Endothelial cell (in vitro differentiated cells): ENCODE measurements at regions not wholly inside any gene's neighbourhood (a gene's known extent, or its start where the extent isn't known, plus 50 kb on each side); places are given as distances from the start of the nearest gene placed in this dataset.

Experiments
- DNase-seq: peaks from one replicate; pipeline ENCODE4 v3.0.0; 2021; ENCODE audit warnings: low spot score
- H3K27ac Mint-ChIP-seq: one replicate; pipeline ENCODE4 v1.8.0; 2021; ENCODE audit warnings: mixed read lengths, inconsistent platforms; ENCODE audit not compliant: unreplicated experiment
- H3K27me3 Mint-ChIP-seq: one replicate; pipeline ENCODE4 v1.8.0; 2021; ENCODE audit warnings: mild to moderate bottlenecking, moderate library complexity, mixed read lengths, inconsistent platforms; ENCODE audit not compliant: unreplicated experiment
- H3K36me3 Mint-ChIP-seq: one replicate; pipeline ENCODE4 v1.8.0; 2021; ENCODE audit warnings: mild to moderate bottlenecking, low read depth, mixed read lengths, inconsistent platforms; ENCODE audit not compliant: unreplicated experiment
- H3K4me1 Mint-ChIP-seq: one replicate; pipeline ENCODE4 v1.8.0; 2021; ENCODE audit warnings: mild to moderate bottlenecking, mixed read lengths, inconsistent platforms; ENCODE audit not compliant: unreplicated experiment
- H3K4me3 Mint-ChIP-seq: one replicate; pipeline ENCODE4 v1.8.0; 2021; ENCODE audit warnings: mild to moderate bottlenecking, mixed read lengths, inconsistent platforms; ENCODE audit not compliant: unreplicated experiment
- H3K9me3 Mint-ChIP-seq: one replicate; pipeline ENCODE4 v1.8.0; 2021; ENCODE audit warnings: mixed read lengths, inconsistent platforms; ENCODE audit not compliant: unreplicated experiment
- CTCF ChIP-seq: fragments of 200-600 bp; sonication (generic); IDR thresholded peaks from one replicate; pipeline ENCODE4 v1.5.0; 2021; ENCODE audit warnings: antibody characterized with exemption; ENCODE audit not compliant: unreplicated experiment

DNA sequence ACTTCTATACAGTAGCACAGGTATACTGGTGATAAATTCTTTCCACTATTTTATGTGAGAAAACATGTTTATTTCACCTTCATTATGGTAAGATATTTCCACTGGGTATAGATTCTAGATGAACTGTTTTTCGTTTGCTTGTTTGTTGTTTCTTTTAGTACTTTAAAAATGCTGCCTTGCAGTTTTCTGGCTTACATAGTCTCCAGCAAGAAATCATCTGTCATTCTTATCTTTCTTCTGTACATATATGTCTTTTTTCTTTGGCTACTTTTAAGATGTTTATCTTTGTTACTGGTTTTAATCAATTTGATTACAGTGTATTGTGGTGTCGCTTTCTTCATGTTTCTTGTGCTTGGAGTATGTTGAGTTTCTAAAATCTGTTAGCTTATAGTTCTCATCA lies 333.3 kb upstream of the HTR2A start:
- Mint-ChIP-seq H3K27ac (no peak overlapping the region), H3K4me1 (peaks cover 4% of the 10 kb centered on the region), H3K36me3 (no peaks in the 10 kb centered on the region)

DNA sequence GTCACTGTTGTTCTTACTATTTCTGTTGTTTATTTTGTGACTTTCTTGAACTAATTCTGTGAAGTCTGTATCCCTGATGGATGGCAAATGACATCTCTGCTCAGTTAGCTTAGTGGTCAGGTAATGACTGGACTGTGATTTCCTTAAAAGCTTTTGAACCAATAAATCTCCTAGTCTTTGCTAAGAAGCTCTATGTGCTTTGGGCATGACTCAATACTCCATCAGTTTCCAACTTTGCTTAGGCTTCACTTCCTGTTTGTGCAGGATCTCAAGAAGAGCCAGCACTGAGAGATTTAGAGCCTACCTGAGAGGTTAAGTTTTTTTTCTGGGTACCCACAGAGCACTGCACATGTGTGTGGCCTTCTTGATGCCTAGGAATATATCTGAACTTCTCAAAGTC lies 329.7 kb upstream of the HTR2A start:
- Mint-ChIP-seq H3K4me3 (no peak overlapping the region), H3K27ac (no peak overlapping the region), H3K36me3 (no peaks in the 10 kb centered on the region), H3K27me3 (no peaks in the 10 kb centered on the region), H3K9me3 (no peaks in the 10 kb centered on the region), H3K4me1 (no peaks in the 10 kb centered on the region)
- TF ChIP-seq CTCF, result no peak
- DNase-seq, result no peak

More for the DNA sequence above, 333.3 kb upstream of the HTR2A start:
- no peaks in the 10 kb centered on the region for H3K27me3 Mint-ChIP-seq
- H3K9me3 Mint-ChIP-seq, result no peaks in the 10 kb centered on the region
- no peak for DNase-seq
- TF ChIP-seq CTCF, result no peak
- no peak overlapping the region for H3K4me3 Mint-ChIP-seq

DNA sequence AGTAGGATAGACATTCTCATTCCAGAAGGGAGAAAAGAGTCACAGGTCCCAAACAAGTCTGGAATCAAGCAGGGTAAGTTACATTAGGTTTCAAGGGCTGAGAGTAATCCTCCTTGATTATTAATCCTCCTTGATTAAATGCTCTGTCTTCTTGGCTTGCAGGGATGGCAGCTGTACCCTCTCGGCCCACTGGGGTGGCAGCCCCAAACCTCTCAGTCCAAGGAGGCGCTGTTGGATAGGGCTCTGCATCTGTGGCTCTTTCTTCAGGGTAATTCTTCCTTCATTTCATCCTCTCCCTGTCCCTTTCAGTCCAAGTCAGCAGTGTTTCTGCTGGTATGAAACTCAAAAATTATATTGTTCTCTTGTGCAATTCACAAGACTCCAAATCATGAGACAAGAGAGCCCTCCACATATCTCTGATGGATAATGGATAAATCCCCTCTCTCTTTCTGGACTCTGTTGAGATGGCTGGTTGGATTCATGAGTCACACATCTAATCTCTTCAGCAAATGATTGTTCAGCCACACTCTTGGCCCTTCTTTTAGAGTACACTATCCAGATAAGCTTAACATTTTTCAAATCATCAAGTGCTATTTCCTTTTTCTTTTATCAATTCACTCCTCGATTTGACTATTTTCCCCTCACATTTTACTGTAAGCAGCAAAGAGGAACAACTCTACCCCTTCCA lies 323.7 kb upstream of the HTR2A start:
- no peak for TF ChIP-seq CTCF
- H3K4me1 Mint-ChIP-seq, result no peaks in the 10 kb centered on the region
- DNase-seq, result no peak
- no peaks in the 10 kb centered on the region for H3K36me3 Mint-ChIP-seq
- H3K4me3 Mint-ChIP-seq, result no peak overlapping the region
- H3K9me3 Mint-ChIP-seq, result no peaks in the 10 kb centered on the region
- no peak overlapping the region for H3K27ac Mint-ChIP-seq
- H3K27me3 Mint-ChIP-seq, result no peaks in the 10 kb centered on the region

- no peak for DNase-seq
- Mint-ChIP-seq H3K4me3 (no peak overlapping the region), H3K36me3 (no peaks in the 10 kb centered on the region), H3K27me3 (no peaks in the 10 kb centered on the region), H3K9me3 (no peaks in the 10 kb centered on the region), H3K4me1 (no peaks in the 10 kb centered on the region), H3K27ac (no peak overlapping the region)
- no peak for TF ChIP-seq CTCF
Measured at GRCh38 chr13:47218611-47219010, 321.8 kb upstream of the HTR2A start.

- Mint-ChIP-seq H3K4me3 (no peak overlapping the region), H3K27me3 (no peaks in the 10 kb centered on the region), H3K4me1 (peaks cover 10% of the 10 kb centered on the region), H3K27ac (no peak overlapping the region), H3K9me3 (no peaks in the 10 kb centered on the region), H3K36me3 (no peaks in the 10 kb centered on the region)
- DNase-seq, result no peak
- no peak for TF ChIP-seq CTCF
Measured at GRCh38 chr13:47216176-47216822, 319.4 kb upstream of the HTR2A start.
